ENCODE measurements at regions not wholly inside any gene's neighbourhood (a gene's known extent, or its start where the extent isn't known, plus 50 kb on each side); places are given as distances from the start of the nearest gene placed in this dataset.
"Not testable (repeated sequence)": the region's sequence is repeated elsewhere in the genome, so short reads cannot be mapped to it uniquely, and the experiment has no call there.

GRCh38 chr22:47421846-47422245, 659.4 kb downstream of the TBC1D22A start:
- in situ Hi-C loops (cut with MboI; ENCODE audit: low pct_unique_long_range_greater_than_20kb in 2 of 9, low sequenced_read_pairs in 9 of 9, unreplicated experiment in 9 of 9), result loop anchor here in 1 of 9 experiments (25.0 kb wide), 2 partner anchors 90 to 110 kb away; no protein-coding TSS in a partner anchor
- ATAC-seq (replicated peaks in 6 of 8), result no peak
- H3K27ac ChIP-seq, result no peak overlapping the region
- no peaks in the 10 kb centered on the region for H3K4me1 ChIP-seq (replicated peaks in 1 of 2)
- no peak overlapping the region for H3K4me3 ChIP-seq
- 8 to 97% (median 42%) methylated on average over 1 to 9 of the region's 9 CpGs; no CpG with 5 or more reads in 3 of the 10 experiments for WGBS, 10 experiments

- in situ Hi-C loops (cut with MboI; ENCODE audit: low pct_unique_long_range_greater_than_20kb in 2 of 9, low sequenced_read_pairs in 9 of 9, unreplicated experiment in 9 of 9), result loop anchor here in 1 of 9 experiments (25.0 kb wide), 2 partner anchors 92 to 108 kb away; no protein-coding TSS in a partner anchor
- no peak overlapping the region for H3K27ac ChIP-seq
- no peaks in the 10 kb centered on the region for H3K4me1 ChIP-seq (replicated peaks in 1 of 2)
- 0 to 100% (median 33%) methylated on average over 1 to 3 of the region's 3 CpGs; no CpG with 5 or more reads in 3 of the 10 experiments for WGBS, 10 experiments
- no peak overlapping the region for H3K4me3 ChIP-seq
- no peak for ATAC-seq (replicated peaks in 6 of 8)
Observed at GRCh38 chr22:47420211-47420610, 657.8 kb downstream of the TBC1D22A start.

DNA sequence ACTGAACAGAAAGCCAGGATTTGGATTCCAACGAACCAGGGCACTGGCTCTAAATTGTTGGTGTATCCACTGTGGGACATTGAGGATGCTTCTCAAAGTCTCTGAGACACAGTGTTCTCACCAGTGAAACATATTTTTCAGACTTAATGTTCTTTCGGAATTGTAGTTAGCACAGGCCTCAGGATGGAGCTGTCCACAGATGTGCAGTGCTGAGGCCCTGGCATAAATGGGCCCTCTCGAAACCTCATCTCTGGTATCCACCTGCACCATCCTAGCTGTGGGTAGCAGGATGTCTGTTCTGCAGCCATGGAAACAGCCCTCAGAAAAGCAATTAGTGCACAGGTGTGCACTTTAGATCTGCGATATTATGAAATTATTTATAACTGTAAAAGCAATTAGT, 656.8 kb downstream of the TBC1D22A start:
- Histone ChIP-seq H3K4me1 (replicated peaks in 1 of 2) (no peaks in the 10 kb centered on the region), H3K4me3 (no peak overlapping the region), H3K27ac (no peak overlapping the region)
- peak in 1 of 8 experiments; percentile 46 for ATAC-seq (replicated peaks in 6 of 8)
- in situ Hi-C loops (cut with MboI; ENCODE audit: low pct_unique_long_range_greater_than_20kb in 2 of 9, low sequenced_read_pairs in 9 of 9, unreplicated experiment in 9 of 9), result loop anchor here in 1 of 9 experiments (25.0 kb wide), 2 partner anchors 93 to 107 kb away; no protein-coding TSS in a partner anchor
- 0 to 63% (median 39%) methylated on average over 1 to 3 of the region's 4 CpGs; no CpG with 5 or more reads in 2 of the 10 experiments for WGBS, 10 experiments

GRCh38 chr22:47417699-47418098, 655.2 kb downstream of the TBC1D22A start:
- Histone ChIP-seq H3K4me3 (no peak overlapping the region), H3K4me1 (replicated peaks in 1 of 2) (no peaks in the 10 kb centered on the region), H3K27ac (no peak overlapping the region)
- ATAC-seq (replicated peaks in 6 of 8), result no peak
- WGBS, 10 experiments, result 15 to 83% (median 20%) methylated on average over 1 to 2 of the region's 2 CpGs; no CpG with 5 or more reads in 7 of the 10 experiments
- in situ Hi-C loops (cut with MboI; ENCODE audit: low pct_unique_long_range_greater_than_20kb in 2 of 9, low sequenced_read_pairs in 9 of 9, unreplicated experiment in 9 of 9), result loop anchor here in 1 of 9 experiments (25.0 kb wide), 2 partner anchors 95 to 105 kb away; no protein-coding TSS in a partner anchor

DNA sequence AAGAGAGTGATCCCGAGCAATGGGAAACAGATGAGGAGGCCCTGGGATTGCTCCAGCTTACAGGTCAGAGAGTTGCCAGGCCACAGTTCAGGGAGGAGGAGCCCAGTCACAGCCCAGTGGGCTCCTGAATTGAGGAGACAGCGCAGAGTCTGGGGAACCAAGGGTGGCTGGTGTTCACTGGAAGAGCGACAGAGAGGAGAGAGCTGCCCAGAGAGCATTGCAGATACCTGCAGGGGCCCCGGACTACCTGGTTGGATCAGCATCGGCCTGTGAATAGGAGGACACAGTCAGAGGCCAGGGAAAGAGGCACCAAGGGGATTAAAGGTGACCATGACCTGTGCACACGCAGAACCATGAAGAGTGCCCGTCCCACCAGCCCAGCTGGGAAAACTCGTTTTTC, 648.6 kb downstream of the TBC1D22A start:
- WGBS, 10 experiments, result 17 to 83% (median 34%) methylated on average over 1 to 7 of the region's 8 CpGs; no CpG with 5 or more reads in 1 of the 10 experiments
- Histone ChIP-seq H3K27ac (no peak overlapping the region), H3K4me3 (no peak overlapping the region), H3K4me1 (replicated peaks in 1 of 2) (no peaks in the 10 kb centered on the region)
- ATAC-seq (replicated peaks in 6 of 8), result no peak
- in situ Hi-C loops (cut with MboI; ENCODE audit: low pct_unique_long_range_greater_than_20kb in 2 of 9, low sequenced_read_pairs in 9 of 9, unreplicated experiment in 9 of 9), result loop anchor here in 1 of 9 experiments (25.0 kb wide), 2 partner anchors 99 to 101 kb away; no protein-coding TSS in a partner anchor

GRCh38 chr22:47409539-47410275, 647.3 kb downstream of the TBC1D22A start:
- ATAC-seq (replicated peaks in 6 of 8), result no peak
- in situ Hi-C loops (cut with MboI; ENCODE audit: low pct_unique_long_range_greater_than_20kb in 2 of 9, low sequenced_read_pairs in 9 of 9, unreplicated experiment in 9 of 9), result loop anchor here in 1 of 9 experiments (25.0 kb wide), 2 partner anchors 97 to 103 kb away; no protein-coding TSS in a partner anchor
- Histone ChIP-seq H3K4me1 (replicated peaks in 1 of 2) (no peaks in the 10 kb centered on the region), H3K4me3 (no peak overlapping the region), H3K27ac (no peak overlapping the region)
- 7 to 89% (median 24%) methylated on average over 2 to 8 of the region's 12 CpGs; no CpG with 5 or more reads in 3 of the 10 experiments for WGBS, 10 experiments

DNA sequence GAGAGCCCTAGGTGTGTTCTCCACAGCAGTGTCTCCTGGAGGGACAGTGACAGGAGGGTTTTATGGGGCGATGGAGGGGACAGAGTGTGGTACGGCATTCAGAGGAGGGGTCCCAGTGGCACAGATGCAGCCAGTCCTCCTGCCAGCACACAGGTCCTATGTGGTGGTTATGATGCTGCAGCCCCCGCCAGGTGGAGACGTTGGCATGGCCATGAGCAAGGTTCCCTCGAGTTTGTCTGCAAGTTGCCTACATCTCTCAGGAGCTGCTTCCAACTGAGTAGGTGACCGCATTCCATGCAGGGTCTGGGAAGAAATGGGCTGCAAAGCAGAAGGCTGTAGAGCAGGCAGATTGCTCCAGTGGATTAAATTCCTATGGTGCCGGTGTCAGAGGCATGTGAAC, 646.0 kb downstream of the TBC1D22A start:
- no peak overlapping the region for H3K27ac ChIP-seq
- H3K4me1 ChIP-seq (replicated peaks in 1 of 2), result no peaks in the 10 kb centered on the region
- H3K4me3 ChIP-seq, result no peak overlapping the region
- 0 to 89% (median 40%) methylated on average over 1 to 4 of the region's 7 CpGs; no CpG with 5 or more reads in 6 of the 10 experiments for WGBS, 10 experiments
- in situ Hi-C loops (cut with MboI; ENCODE audit: low pct_unique_long_range_greater_than_20kb in 2 of 9, low sequenced_read_pairs in 9 of 9, unreplicated experiment in 9 of 9), result loop anchor here in 1 of 9 experiments (25.0 kb wide), 2 partner anchors 96 to 104 kb away; no protein-coding TSS in a partner anchor
- ATAC-seq (replicated peaks in 6 of 8), result no peak

DNA sequence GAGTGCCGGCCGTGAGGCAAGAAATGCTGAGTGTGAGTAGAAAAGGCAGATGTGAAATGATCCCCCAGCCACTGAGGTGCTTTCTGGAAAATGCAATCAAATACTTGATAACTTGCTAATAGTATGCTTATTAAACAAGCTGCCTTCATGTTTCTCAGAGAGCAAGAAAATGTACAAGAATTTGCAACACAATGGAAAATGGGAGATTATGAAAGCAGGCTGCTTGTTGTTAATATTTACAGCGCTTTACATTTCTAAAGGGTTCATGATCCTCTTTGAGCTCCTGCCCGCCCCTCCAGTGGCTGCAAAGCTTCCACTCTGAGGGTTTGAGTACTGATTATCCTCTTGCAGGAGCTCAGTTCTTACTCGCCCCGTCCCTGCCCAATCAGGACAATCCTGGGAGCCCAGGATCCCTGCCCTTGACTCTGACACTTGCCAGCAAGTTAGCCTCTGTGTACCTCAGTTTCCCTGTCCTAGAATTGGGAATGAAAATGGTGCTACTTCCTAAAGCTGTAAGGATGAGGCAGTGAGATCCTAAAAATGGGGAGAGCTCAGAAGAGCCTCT, 645.1 kb downstream of the TBC1D22A start:
- Histone ChIP-seq H3K27ac (no peak overlapping the region), H3K4me3 (no peak overlapping the region), H3K4me1 (replicated peaks in 1 of 2) (no peaks in the 10 kb centered on the region)
- ATAC-seq (replicated peaks in 6 of 8), result no peak
- in situ Hi-C loops (cut with MboI; ENCODE audit: low pct_unique_long_range_greater_than_20kb in 2 of 9, low sequenced_read_pairs in 9 of 9, unreplicated experiment in 9 of 9), result loop anchor here in 1 of 9 experiments (25.0 kb wide), 2 partner anchors 95 to 105 kb away; no protein-coding TSS in a partner anchor
- 0 to 78% (median 40%) methylated on average over 2 to 6 of the region's 6 CpGs; no CpG with 5 or more reads in 1 of the 10 experiments for WGBS, 10 experiments

GRCh38 chr22:47406896-47407295, 644.4 kb downstream of the TBC1D22A start:
- no peak for ATAC-seq (replicated peaks in 6 of 8)
- in situ Hi-C loops (cut with MboI; ENCODE audit: low pct_unique_long_range_greater_than_20kb in 2 of 9, low sequenced_read_pairs in 9 of 9, unreplicated experiment in 9 of 9), result loop anchor here in 1 of 9 experiments (25.0 kb wide), 2 partner anchors 95 to 105 kb away; no protein-coding TSS in a partner anchor
- no peak overlapping the region for H3K27ac ChIP-seq
- no peaks in the 10 kb centered on the region for H3K4me1 ChIP-seq (replicated peaks in 1 of 2)
- no peak overlapping the region for H3K4me3 ChIP-seq
- 9 to 100% (median 48%) methylated on average over 1 to 6 of the region's 11 CpGs; no CpG with 5 or more reads in 4 of the 10 experiments for WGBS, 10 experiments

- H3K4me1 ChIP-seq (replicated peaks in 1 of 2), result no peaks in the 10 kb centered on the region
- WGBS, 10 experiments, result 22 to 91% (median 61%) methylated on average over 1 to 11 of the region's 12 CpGs; no CpG with 5 or more reads in 4 of the 10 experiments
- peak in 3 of 8 experiments; percentile 61 to 91 (median 88) for ATAC-seq (replicated peaks in 6 of 8)
- no peak overlapping the region for H3K4me3 ChIP-seq
- in situ Hi-C loops (cut with MboI; ENCODE audit: low pct_unique_long_range_greater_than_20kb in 2 of 9, low sequenced_read_pairs in 9 of 9, unreplicated experiment in 9 of 9), result loop anchor here in 1 of 9 experiments (25.0 kb wide), 2 partner anchors 94 to 106 kb away; no protein-coding TSS in a partner anchor
- no peak overlapping the region for H3K27ac ChIP-seq
Observed at GRCh38 chr22:47406180-47406834, 643.9 kb downstream of the TBC1D22A start.

GRCh38 chr22:47405222-47405621, 642.8 kb downstream of the TBC1D22A start:
- H3K4me3 ChIP-seq; H3K4me1 ChIP-seq (replicated peaks in 1 of 2); H3K27ac ChIP-seq; ATAC-seq (replicated peaks in 6 of 8): not testable (repeated sequence)
- in situ Hi-C loops (cut with MboI; ENCODE audit: low pct_unique_long_range_greater_than_20kb in 2 of 9, low sequenced_read_pairs in 9 of 9, unreplicated experiment in 9 of 9), result loop anchor here in 1 of 9 experiments (25.0 kb wide), 2 partner anchors 93 to 107 kb away; no protein-coding TSS in a partner anchor
- WGBS, 10 experiments, result 79% methylated on average over 6 of the region's 15 CpGs; no CpG with 5 or more reads in 9 of the 10 experiments

GRCh38 chr22:47402876-47403525, 640.6 kb downstream of the TBC1D22A start:
- H3K4me3 ChIP-seq, result no peak overlapping the region
- in situ Hi-C loops (cut with MboI; ENCODE audit: low pct_unique_long_range_greater_than_20kb in 2 of 9, low sequenced_read_pairs in 9 of 9, unreplicated experiment in 9 of 9), result loop anchor here in 1 of 9 experiments (25.0 kb wide), 2 partner anchors 91 to 109 kb away; no protein-coding TSS in a partner anchor
- H3K27ac ChIP-seq, result no peak overlapping the region
- 0 to 85% (median 61%) methylated on average over 1 to 9 of the region's 14 CpGs; no CpG with 5 or more reads in 2 of the 10 experiments for WGBS, 10 experiments
- no peak for ATAC-seq (replicated peaks in 6 of 8)
- no peaks in the 10 kb centered on the region for H3K4me1 ChIP-seq (replicated peaks in 1 of 2)
